IMR-90 (cell line): ENCODE measurements at regions not wholly inside any gene's neighbourhood (a gene's known extent, or its start where the extent isn't known, plus 50 kb on each side); places are given as distances from the start of the nearest gene placed in this dataset.

Source experiments
- ATAC-seq: fragments of 200-7000 bp; cut with Tn5 transposase; 2 replicates; pipeline ENCODE4 v1.9.1; 2020; ENCODE audit warnings: low read depth, mild to moderate bottlenecking, moderate library complexity
- BruUV-seq: library from RNA; stranded (reverse); fragments of 400-500 nt; replicated peaks from 2 replicates; lab custom pipeline; 2021; lab: Mats Ljungman, UMichigan
- CTCF ChIA-PET: fragments of 300-600 bp; formaldehyde crosslinking; extraction: SDS; loops from one replicate; lab custom pipeline; 2021; ENCODE audit warnings: antibody characterized with exemption; lab: Yijun Ruan, JAX
- POLR2A ChIA-PET: fragments of 300-600 bp; sonication (Branson Sonifier 250); formaldehyde crosslinking; loops from one replicate; lab custom pipeline; 2022; ENCODE audit warnings: antibody characterized with exemption; ENCODE audit not compliant: unreplicated experiment; lab: Charles Lee
- DNase-seq: peaks from one replicate; pipeline ENCODE4 v3.0.0; 2013
- H2AFZ ChIP-seq: replicated peaks from 2 replicates; pipeline ENCODE3; 2013; ENCODE audit warnings: low read length, mild to moderate bottlenecking; ENCODE audit not compliant: poor library complexity
- H2AK5ac ChIP-seq: 2 replicates; pipeline ENCODE4 v1.6.1; 2013; ENCODE audit warnings: low read depth, low read length, inconsistent platforms
- H2AK9ac ChIP-seq: replicated peaks from 2 replicates; pipeline ENCODE3; 2013; ENCODE audit warnings: mild to moderate bottlenecking, low read depth, low read length, moderate library complexity; ENCODE audit not compliant: poor library complexity
- H2BK120ac ChIP-seq: 2 replicates; pipeline ENCODE4 v1.6.1; 2013; ENCODE audit warnings: low read depth, low read length, inconsistent platforms
- H2BK15ac ChIP-seq: 3 replicates; pipeline ENCODE4 v1.6.1; 2013; ENCODE audit warnings: low read depth, low read length, inconsistent platforms
- H2BK20ac ChIP-seq: 2 replicates; pipeline ENCODE4 v1.6.1; 2013; ENCODE audit warnings: low read depth, mild to moderate bottlenecking, inconsistent platforms, low read length, moderate library complexity
- H2BK5ac ChIP-seq: 2 replicates; pipeline ENCODE4 v1.6.1; 2013; ENCODE audit warnings: mild to moderate bottlenecking, low read depth, low read length, inconsistent platforms; ENCODE audit not compliant: poor library complexity, severe bottlenecking
- H3K14ac ChIP-seq: replicated peaks from 2 replicates; pipeline ENCODE4 v1.6.1; 2013; ENCODE audit warnings: low read depth, low read length, inconsistent platforms
- H3K18ac ChIP-seq: 2 replicates; pipeline ENCODE4 v1.6.1; 2013; ENCODE audit warnings: low read depth, low read length, control low read depth
- H3K23ac ChIP-seq: 2 replicates; pipeline ENCODE4 v1.6.1; 2013; ENCODE audit warnings: low read depth, low read length, inconsistent platforms
- H3K27ac ChIP-seq: 2 replicates; pipeline ENCODE4 v1.5.1; 2013; ENCODE audit warnings: mild to moderate bottlenecking, control low read depth, low read length; ENCODE audit not compliant: insufficient read depth
- H3K27me3 ChIP-seq: 2 replicates; pipeline ENCODE4 v1.6.1; 2013; ENCODE audit warnings: low read length; ENCODE audit not compliant: control insufficient read depth, insufficient read depth
- H3K36me3 ChIP-seq: 2 replicates; pipeline ENCODE4 v1.6.1; 2013; ENCODE audit warnings: low read length, mixed read lengths; ENCODE audit not compliant: control insufficient read depth, insufficient read depth
- H3K4ac ChIP-seq: 2 replicates; pipeline ENCODE4 v1.6.1; 2013; ENCODE audit warnings: low read depth, low read length, inconsistent platforms
- H3K4me1 ChIP-seq: 2 replicates; pipeline ENCODE4 v1.6.1; 2013; ENCODE audit warnings: low read length, mixed read lengths; ENCODE audit not compliant: control insufficient read depth, insufficient read depth
- H3K4me2 ChIP-seq: 2 replicates; pipeline ENCODE4 v1.6.1; 2013; ENCODE audit warnings: low read depth, mild to moderate bottlenecking, control low read depth, low read length, moderate library complexity
- H3K4me3 ChIP-seq: 2 replicates; pipeline ENCODE4 v1.5.1; 2013; ENCODE audit warnings: low read depth, mild to moderate bottlenecking, control low read depth, low read length, moderate library complexity; ENCODE audit not compliant: insufficient read depth
- H3K56ac ChIP-seq: 2 replicates; pipeline ENCODE4 v1.6.1; 2013; ENCODE audit warnings: low read length, inconsistent platforms; ENCODE audit not compliant: insufficient read depth; ENCODE audit errors: extremely low read depth
- H3K79me1 ChIP-seq, 2 experiments: 2 replicates each; pipeline ENCODE4 v1.6.1; 2013; ENCODE audit warnings: low read length in 2 of 2, inconsistent platforms in 1 of 2, low read depth in 1 of 2
- H3K9ac ChIP-seq: 2 replicates; pipeline ENCODE4 v1.6.1; 2013; ENCODE audit warnings: low read depth, low read length, control low read depth
- H3K9me1 ChIP-seq: 2 replicates; pipeline ENCODE4 v1.6.1; 2013; ENCODE audit warnings: low read length, inconsistent platforms; ENCODE audit not compliant: insufficient read depth
- H3K9me3 ChIP-seq: 2 replicates; pipeline ENCODE4 v1.6.1; 2013; ENCODE audit warnings: low read length; ENCODE audit not compliant: control insufficient read depth, insufficient read depth
- H4K20me1 ChIP-seq: 2 replicates; pipeline ENCODE4 v1.6.1; 2013; ENCODE audit warnings: low read length, inconsistent platforms; ENCODE audit not compliant: insufficient read depth
- H4K5ac ChIP-seq: 2 replicates; pipeline ENCODE4 v1.6.1; 2013; ENCODE audit warnings: mild to moderate bottlenecking, low read depth, low read length, control low read depth
- H4K8ac ChIP-seq, 2 experiments: 2 replicates each; pipeline ENCODE4 v1.6.1; 2013; ENCODE audit warnings: low read depth in 2 of 2, low read length in 2 of 2, control low read depth in 1 of 2, inconsistent platforms in 1 of 2
- H4K91ac ChIP-seq: 2 replicates; pipeline ENCODE4 v1.6.1; 2013; ENCODE audit warnings: low read depth, low read length, inconsistent platforms; ENCODE audit not compliant: insufficient read depth
- BHLHE40 ChIP-seq: fragments of 150-350 bp; IDR thresholded peaks from 2 replicates; pipeline ENCODE4 v1.6.1; 2016; ENCODE audit warnings: mild to moderate bottlenecking, low read depth, low read length
- CEBPB ChIP-seq: IDR thresholded peaks from 2 replicates; pipeline ENCODE4 v1.6.1; 2012; ENCODE audit warnings: low read depth, low read length, improper control_type of control experiment
- CHD1 ChIP-seq: IDR thresholded peaks from 2 replicates; pipeline ENCODE4 v1.6.1; 2012; ENCODE audit warnings: low read depth, low read length, improper control_type of control experiment
- CTCF ChIP-seq: conservative IDR thresholded peaks from 2 replicates; pipeline ENCODE4 v1.5.1; 2012; ENCODE audit warnings: mild to moderate bottlenecking, low read depth, low read length, improper control_type of control experiment
- ELK1 ChIP-seq: fragments of 150-350 bp; IDR thresholded peaks from 2 replicates; pipeline ENCODE4 v1.6.1; 2016; ENCODE audit warnings: low read depth, mild to moderate bottlenecking, low read length, moderate library complexity, borderline replicate concordance
- FOS ChIP-seq: fragments of 150-350 bp; IDR thresholded peaks from 2 replicates; pipeline ENCODE4 v1.6.1; 2016; ENCODE audit warnings: low read depth, low read length
- MAFK ChIP-seq: IDR thresholded peaks from 2 replicates; pipeline ENCODE4 v1.6.1; 2012; ENCODE audit warnings: low read depth, low read length, improper control_type of control experiment
- MAZ ChIP-seq: IDR thresholded peaks from 2 replicates; pipeline ENCODE4 v1.6.1; 2012; ENCODE audit warnings: low read depth, mild to moderate bottlenecking, low read length, improper control_type of control experiment, moderate library complexity, borderline replicate concordance
- MXI1 ChIP-seq: IDR thresholded peaks from 2 replicates; pipeline ENCODE4 v1.6.1; 2012; ENCODE audit warnings: low read depth, mild to moderate bottlenecking, low read length, moderate library complexity, borderline replicate concordance
- NFE2L2 ChIP-seq: fragments of 150-350 bp; IDR thresholded peaks from 2 replicates; pipeline ENCODE4 v1.6.1; 2016; ENCODE audit warnings: low read depth, mild to moderate bottlenecking, low read length
- POLR2A ChIP-seq: IDR thresholded peaks from 2 replicates; pipeline ENCODE4 v1.6.1; 2012; ENCODE audit warnings: mild to moderate bottlenecking, low read depth, low read length
- RAD21 ChIP-seq: IDR thresholded peaks from 2 replicates; pipeline ENCODE4 v1.6.1; 2012; ENCODE audit warnings: low read length, improper control_type of control experiment
- RCOR1 ChIP-seq: IDR thresholded peaks from 2 replicates; pipeline ENCODE4 v1.6.1; 2012; ENCODE audit warnings: mild to moderate bottlenecking, low read length, improper control_type of control experiment; ENCODE audit not compliant: insufficient replicate concordance
- RFX5 ChIP-seq: IDR thresholded peaks from 2 replicates; pipeline ENCODE4 v1.8.0; 2012; ENCODE audit warnings: low read depth, mild to moderate bottlenecking, low read length, moderate library complexity
- SMC3 ChIP-seq: fragments of 150-350 bp; IDR thresholded peaks from 2 replicates; pipeline ENCODE4 v1.6.1; 2016; ENCODE audit warnings: low read depth, mild to moderate bottlenecking, antibody characterized with exemption, low read length, moderate library complexity
- USF2 ChIP-seq: fragments of 150-350 bp; IDR thresholded peaks from 2 replicates; pipeline ENCODE4 v1.6.1; 2017; ENCODE audit warnings: mild to moderate bottlenecking, antibody characterized with exemption, low read length, low read depth
- WGBS, 2 experiments: methylation state at CpG; one replicate each; pipeline versions ENCODE4 v1.1.5 to v1.1.7; 2013; ENCODE audit warnings: missing lambda C conversion rate in 2 of 2; ENCODE audit not compliant: insufficient read length in 1 of 2; ENCODE audit errors: extremely low coverage in 2 of 2; 5-methylcytosine and 5-hydroxymethylcytosine counted together
- dilution Hi-C: fragments of 300-500 bp; cut with HindIII; formaldehyde crosslinking; loops from one replicate; pipeline ENCODE4 v1.14.3; 2018; ENCODE audit warnings: low sequenced_read_pairs; ENCODE audit not compliant: unreplicated experiment
- in situ Hi-C: fragments of 300-500 bp; cut with MboI; formaldehyde crosslinking; loops from 3 replicates; pipeline ENCODE4 v1.14.3; 2019; ENCODE audit warnings: low sequenced_read_pairs, inconsistent platforms, mixed read lengths
- intact Hi-C: fragments of 100-400 bp; cut with micrococcal nuclease; formaldehyde crosslinking; loops from 2 replicates; pipeline ENCODE4 v1.10.0; 2022

- dilution Hi-C loops, result no loop called here
- CTCF ChIA-PET, result no interaction called here
Measured at GRCh38 chr16:59892376-59892775, 1158.3 kb upstream of the GOT2 start.

More at GRCh38 chr16:59892376-59892775, 1158.3 kb upstream of the GOT2 start:
- Histone ChIP-seq H2BK120ac (no peak overlapping the region), H4K5ac (no peak overlapping the region), H3K27me3 (no peaks in the 10 kb centered on the region), H2BK5ac (no peak overlapping the region), H3K36me3 (no peaks in the 10 kb centered on the region), H3K18ac (no peak overlapping the region), H3K4me1 (no peaks in the 10 kb centered on the region), H2AFZ (no peak overlapping the region), H2AK9ac (no peak overlapping the region), H3K14ac (no peak overlapping the region), H3K4me2 (no peak overlapping the region), H2AK5ac (no peak overlapping the region), H3K9ac (no peak overlapping the region), H3K23ac (no peak overlapping the region), H4K20me1 (no peaks in the 10 kb centered on the region), H3K4me3 (no peak overlapping the region), H2BK15ac (no peak overlapping the region), H4K8ac (no peak overlapping the region), H3K56ac (no peak overlapping the region), H3K9me3 (peaks cover 2% of the 10 kb centered on the region; the same call in 1 of the 2 replicates), H3K4ac (no peak overlapping the region), H3K9me1 (no peaks in the 10 kb centered on the region), H2BK20ac (no peak overlapping the region), H3K27ac (no peak overlapping the region), H3K79me1 (no peaks in the 10 kb centered on the region), H4K91ac (no peak overlapping the region)
- BruUV-seq, result no TSS peak
- ATAC-seq (no peak), DNase-seq (no peak)
- intact Hi-C loops, result no loop called here
- 100% methylated on average over 5 of the region's 8 CpGs; no CpG with 5 or more reads in 1 of the 2 experiments for WGBS, 2 experiments
- TF ChIP-seq FOS (no peak), BHLHE40 (no peak), MAZ (no peak), RCOR1 (no peak), POLR2A (no peak), MXI1 (no peak), MAFK (no peak), CEBPB (no peak), CTCF (no peak), USF2 (no peak), NFE2L2 (no peak), RAD21 (no peak), CHD1 (no peak), SMC3 (no peak), ELK1 (no peak), RFX5 (no peak)
- in situ Hi-C loops, result no loop called here
- POLR2A ChIA-PET, result no interaction called here
